ENCODE measurements at regions not wholly inside any gene's neighbourhood (a gene's known extent, or its start where the extent isn't known, plus 50 kb on each side); places are given as distances from the start of the nearest gene placed in this dataset.

DNA sequence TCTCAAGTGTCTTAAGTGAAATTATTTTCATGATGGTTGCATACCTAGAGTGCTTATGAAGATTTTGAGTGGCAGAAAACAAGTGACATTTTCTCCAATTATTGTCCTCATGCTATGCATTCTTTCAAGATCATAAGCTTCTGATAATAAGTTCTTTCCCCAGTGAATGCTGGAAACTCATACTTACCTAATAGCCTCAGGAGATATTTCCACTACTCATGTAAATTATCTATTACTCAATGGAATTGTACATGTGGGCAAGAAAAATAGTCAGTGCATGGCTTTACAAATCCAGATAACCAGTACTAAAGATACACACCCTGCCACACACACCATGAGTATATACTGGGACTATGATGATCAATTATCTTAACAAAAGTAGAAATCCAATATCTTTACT, 1219.4 kb upstream of the C9orf72 start:
- ChIA-PET CTCF (no interaction called here), POLR2A (ENCODE audit: unreplicated experiment) (no interaction called here)
- H3K27me3 ChIP-seq (ENCODE audit: control insufficient read depth, insufficient read depth, low read length) = no peaks in the 10 kb centered on the region
- H4K91ac ChIP-seq (ENCODE audit: insufficient read depth, low read depth, low read length) = no peak overlapping the region
- ATAC-seq (ENCODE audit: low read depth) (no peak), DNase-seq (no peak)
- H3K56ac ChIP-seq (ENCODE audit: extremely low read depth, insufficient read depth, low read length) = no peak overlapping the region
- no peak overlapping the region for H3K27ac ChIP-seq (ENCODE audit: insufficient read depth, low read length)
- no peak overlapping the region for H2BK5ac ChIP-seq (ENCODE audit: low read depth, low read length, poor library complexity, severe bottlenecking)
- dilution Hi-C loops (cut with HindIII; ENCODE audit: low sequenced_read_pairs, unreplicated experiment) (no loop called here), in situ Hi-C loops (cut with MboI; ENCODE audit: low sequenced_read_pairs) (no loop called here), intact Hi-C loops (cut with micrococcal nuclease) (no loop called here)
- BruUV-seq (replicated peaks) = no TSS peak
- H3K4ac ChIP-seq (ENCODE audit: low read depth, low read length) = no peak overlapping the region
- no peak overlapping the region for H2BK120ac ChIP-seq (ENCODE audit: low read depth, low read length)
- H3K4me1 ChIP-seq (ENCODE audit: control insufficient read depth, insufficient read depth, low read length) = no peaks in the 10 kb centered on the region
- H4K5ac ChIP-seq (ENCODE audit: low read depth, low read length) = no peak overlapping the region
- H3K4me3 ChIP-seq (ENCODE audit: insufficient read depth, low read depth, low read length) = no peak overlapping the region
- no peak overlapping the region for H2AFZ ChIP-seq (replicated peaks; ENCODE audit: low read length, poor library complexity)
- H4K20me1 ChIP-seq (ENCODE audit: insufficient read depth, low read length) = no peaks in the 10 kb centered on the region
- no peak overlapping the region for H3K18ac ChIP-seq (ENCODE audit: low read depth, low read length)
- H3K9me3 ChIP-seq (ENCODE audit: control insufficient read depth, insufficient read depth, low read length) = peaks cover 2% of the 10 kb centered on the region; the same call in 1 of the 2 replicates
- H3K36me3 ChIP-seq (ENCODE audit: control insufficient read depth, insufficient read depth, low read length) = no peaks in the 10 kb centered on the region
- H3K9me1 ChIP-seq (ENCODE audit: insufficient read depth, low read length) = no peaks in the 10 kb centered on the region
- no peak overlapping the region for H3K14ac ChIP-seq (replicated peaks; ENCODE audit: low read depth, low read length)
- H2BK15ac ChIP-seq (ENCODE audit: low read depth, low read length) = no peak overlapping the region
- H3K9ac ChIP-seq (ENCODE audit: low read depth, low read length) = no peak overlapping the region
- H3K23ac ChIP-seq (ENCODE audit: low read depth, low read length) = no peak overlapping the region
- TF ChIP-seq MXI1 (IDR thresholded peaks at IDR 0.05; ENCODE audit: borderline replicate concordance, low read depth, low read length) = no peak
- no peak for TF ChIP-seq MAZ (IDR thresholded peaks at IDR 0.05; ENCODE audit: borderline replicate concordance, low read depth, low read length)
- no peak for TF ChIP-seq RAD21 (IDR thresholded peaks at IDR 0.05; ENCODE audit: low read length)
- TF ChIP-seq SMC3 (IDR thresholded peaks at IDR 0.05; ENCODE audit: low read depth, low read length) = no peak
- TF ChIP-seq RCOR1 (IDR thresholded peaks at IDR 0.05; ENCODE audit: insufficient replicate concordance, low read length) = no peak
- TF ChIP-seq BHLHE40 (IDR thresholded peaks at IDR 0.05; ENCODE audit: low read depth, low read length) = no peak
- TF ChIP-seq, protein P1, sequence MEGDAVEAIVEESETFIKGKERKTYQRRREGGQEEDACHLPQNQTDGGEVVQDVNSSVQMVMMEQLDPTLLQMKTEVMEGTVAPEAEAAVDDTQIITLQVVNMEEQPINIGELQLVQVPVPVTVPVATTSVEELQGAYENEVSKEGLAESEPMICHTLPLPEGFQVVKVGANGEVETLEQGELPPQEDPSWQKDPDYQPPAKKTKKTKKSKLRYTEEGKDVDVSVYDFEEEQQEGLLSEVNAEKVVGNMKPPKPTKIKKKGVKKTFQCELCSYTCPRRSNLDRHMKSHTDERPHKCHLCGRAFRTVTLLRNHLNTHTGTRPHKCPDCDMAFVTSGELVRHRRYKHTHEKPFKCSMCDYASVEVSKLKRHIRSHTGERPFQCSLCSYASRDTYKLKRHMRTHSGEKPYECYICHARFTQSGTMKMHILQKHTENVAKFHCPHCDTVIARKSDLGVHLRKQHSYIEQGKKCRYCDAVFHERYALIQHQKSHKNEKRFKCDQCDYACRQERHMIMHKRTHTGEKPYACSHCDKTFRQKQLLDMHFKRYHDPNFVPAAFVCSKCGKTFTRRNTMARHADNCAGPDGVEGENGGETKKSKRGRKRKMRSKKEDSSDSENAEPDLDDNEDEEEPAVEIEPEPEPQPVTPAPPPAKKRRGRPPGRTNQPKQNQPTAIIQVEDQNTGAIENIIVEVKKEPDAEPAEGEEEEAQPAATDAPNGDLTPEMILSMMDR (conservative IDR thresholded peaks at IDR 0.05; ENCODE audit: low read depth, low read length) = no peak
- TF ChIP-seq MAFK (IDR thresholded peaks at IDR 0.05; ENCODE audit: low read depth, low read length) = no peak
- TF ChIP-seq, protein P2, sequence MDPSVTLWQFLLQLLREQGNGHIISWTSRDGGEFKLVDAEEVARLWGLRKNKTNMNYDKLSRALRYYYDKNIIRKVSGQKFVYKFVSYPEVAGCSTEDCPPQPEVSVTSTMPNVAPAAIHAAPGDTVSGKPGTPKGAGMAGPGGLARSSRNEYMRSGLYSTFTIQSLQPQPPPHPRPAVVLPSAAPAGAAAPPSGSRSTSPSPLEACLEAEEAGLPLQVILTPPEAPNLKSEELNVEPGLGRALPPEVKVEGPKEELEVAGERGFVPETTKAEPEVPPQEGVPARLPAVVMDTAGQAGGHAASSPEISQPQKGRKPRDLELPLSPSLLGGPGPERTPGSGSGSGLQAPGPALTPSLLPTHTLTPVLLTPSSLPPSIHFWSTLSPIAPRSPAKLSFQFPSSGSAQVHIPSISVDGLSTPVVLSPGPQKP (IDR thresholded peaks at IDR 0.05; ENCODE audit: borderline replicate concordance, low read depth, low read length) = no peak
- TF ChIP-seq NFE2L2 (IDR thresholded peaks at IDR 0.05; ENCODE audit: low read depth, low read length) = no peak
- H3K4me2 ChIP-seq (ENCODE audit: low read depth, low read length) = no peak overlapping the region
- H2BK20ac ChIP-seq (ENCODE audit: low read depth, low read length) = no peak overlapping the region
- H3K79me1 ChIP-seq (ENCODE audit: low read depth in 1 of 2, low read length in 2 of 2) = no peaks in the 10 kb centered on the region
- H2AK5ac ChIP-seq (ENCODE audit: low read depth, low read length) = no peak overlapping the region
- no peak overlapping the region for H4K8ac ChIP-seq (ENCODE audit: low read depth in 2 of 2, low read length in 2 of 2)
- H2AK9ac ChIP-seq (replicated peaks; ENCODE audit: low read depth, low read length, poor library complexity) = no peak overlapping the region
